ENCODE measurements at regions not wholly inside any gene's neighbourhood (a gene's known extent, or its start where the extent isn't known, plus 50 kb on each side); places are given as distances from the start of the nearest gene placed in this dataset.

DNA sequence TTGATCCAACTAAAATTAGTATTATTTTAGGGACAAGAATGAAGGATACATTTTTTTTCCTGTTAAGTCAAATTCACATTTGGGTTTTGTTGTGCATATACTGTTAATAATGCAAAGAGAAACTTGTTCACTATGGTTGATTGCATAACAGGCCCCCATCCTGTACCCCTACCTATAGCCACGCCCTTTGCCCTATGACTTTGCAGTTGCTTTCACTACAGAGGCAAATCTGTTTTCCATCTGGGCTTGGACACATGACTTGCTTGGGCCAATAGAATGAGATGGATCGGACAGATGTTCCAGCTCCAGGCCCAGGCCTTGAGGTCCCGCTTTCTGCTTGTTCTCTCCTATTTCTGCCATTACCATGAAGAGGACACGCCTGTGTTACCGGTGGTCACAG, 278.5 kb upstream of the HNRNPA3 start:
- TF ChIP-seq, protein P1, sequence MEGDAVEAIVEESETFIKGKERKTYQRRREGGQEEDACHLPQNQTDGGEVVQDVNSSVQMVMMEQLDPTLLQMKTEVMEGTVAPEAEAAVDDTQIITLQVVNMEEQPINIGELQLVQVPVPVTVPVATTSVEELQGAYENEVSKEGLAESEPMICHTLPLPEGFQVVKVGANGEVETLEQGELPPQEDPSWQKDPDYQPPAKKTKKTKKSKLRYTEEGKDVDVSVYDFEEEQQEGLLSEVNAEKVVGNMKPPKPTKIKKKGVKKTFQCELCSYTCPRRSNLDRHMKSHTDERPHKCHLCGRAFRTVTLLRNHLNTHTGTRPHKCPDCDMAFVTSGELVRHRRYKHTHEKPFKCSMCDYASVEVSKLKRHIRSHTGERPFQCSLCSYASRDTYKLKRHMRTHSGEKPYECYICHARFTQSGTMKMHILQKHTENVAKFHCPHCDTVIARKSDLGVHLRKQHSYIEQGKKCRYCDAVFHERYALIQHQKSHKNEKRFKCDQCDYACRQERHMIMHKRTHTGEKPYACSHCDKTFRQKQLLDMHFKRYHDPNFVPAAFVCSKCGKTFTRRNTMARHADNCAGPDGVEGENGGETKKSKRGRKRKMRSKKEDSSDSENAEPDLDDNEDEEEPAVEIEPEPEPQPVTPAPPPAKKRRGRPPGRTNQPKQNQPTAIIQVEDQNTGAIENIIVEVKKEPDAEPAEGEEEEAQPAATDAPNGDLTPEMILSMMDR (conservative IDR thresholded peaks at IDR 0.05 in 1 of 2, IDR thresholded peaks at IDR 0.05 in 1 of 2; ENCODE audit: extremely low read depth in 1 of 2, insufficient read depth in 1 of 2, low read depth in 1 of 2, low read length in 2 of 2) = no peak
- no peak for TF ChIP-seq EZH2 (IDR thresholded peaks at IDR 0.05; ENCODE audit: borderline replicate concordance, low read length)
